Activated CD8-positive, alpha-beta T cell treated with anti-CD3 and anti-CD28 coated beads for 36 hours (primary cell): ENCODE measurements at regions not wholly inside any gene's neighbourhood (a gene's known extent, or its start where the extent isn't known, plus 50 kb on each side); places are given as distances from the start of the nearest gene placed in this dataset.
A peak's percentile ranks its signal among the peaks of the same experiment; 100 is the strongest.

Source experiments
- ATAC-seq: fragments of 200-7000 bp; cut with Tn5 transposase; one replicate; pipeline ENCODE4 v1.10.0; 2021; ENCODE audit warnings: mild to moderate bottlenecking, moderate library complexity
- CTCF ChIA-PET: fragments of 350-600 bp; sonication (Branson Sonifier 250); formaldehyde crosslinking; loops from one replicate; lab custom pipeline; 2021; ENCODE audit warnings: antibody characterized with exemption; lab: Charles Lee
- POLR2A ChIA-PET: fragments of 350-600 bp; sonication (Branson Sonifier 250); formaldehyde crosslinking; loops from one replicate; lab custom pipeline; 2021; ENCODE audit warnings: antibody characterized with exemption; lab: Charles Lee
- DNase-seq: peaks from one replicate; pipeline ENCODE4 v3.0.0-alpha.2; 2020
- H3K27ac Mint-ChIP-seq: one replicate; pipeline ENCODE4 v1.8.0; 2021; ENCODE audit warnings: mild to moderate bottlenecking, mixed read lengths
- H3K27me3 Mint-ChIP-seq: one replicate; pipeline ENCODE4 v1.8.0; 2021; ENCODE audit warnings: mixed read lengths
- H3K36me3 Mint-ChIP-seq: one replicate; pipeline ENCODE4 v1.8.0; 2021; ENCODE audit warnings: low read depth, mixed read lengths
- H3K4me1 Mint-ChIP-seq: one replicate; pipeline ENCODE4 v1.8.0; 2021; ENCODE audit warnings: low read depth, mixed read lengths
- H3K4me3 Mint-ChIP-seq: one replicate; pipeline ENCODE4 v1.8.0; 2021; ENCODE audit warnings: mild to moderate bottlenecking, moderate library complexity, mixed read lengths
- H3K9me3 Mint-ChIP-seq: one replicate; pipeline ENCODE4 v1.8.0; 2021; ENCODE audit warnings: mixed read lengths
- CTCF ChIP-seq: fragments of 200-600 bp; IDR thresholded peaks from one replicate; pipeline ENCODE4 v1.8.0; 2022; ENCODE audit warnings: antibody characterized with exemption, mild to moderate bottlenecking
- intact Hi-C: fragments of 100-400 bp; cut with micrococcal nuclease; formaldehyde crosslinking; loops from one replicate; pipeline ENCODE4 v1.10.0; 2022

GRCh38 chr3:28664123-28664522 is 315.5 kb upstream of the AZI2 start:
- ChIA-PET CTCF (no interaction called here), POLR2A (interaction anchor here (1.0 kb wide), 1 partner anchor 10 kb away, joined by 3 read pairs; no protein-coding TSS in a partner anchor)
- TF ChIP-seq CTCF, result no peak
- Mint-ChIP-seq H3K27me3 (peaks cover 3% of the 10 kb centered on the region), H3K4me1 (no peaks in the 10 kb centered on the region), H3K27ac (no peak overlapping the region), H3K4me3 (no peak overlapping the region), H3K36me3 (no peaks in the 10 kb centered on the region), H3K9me3 (no peaks in the 10 kb centered on the region)
- ATAC-seq (no peak), DNase-seq (no peak)
- intact Hi-C loops, result no loop called here

- no peak overlapping the region for H3K4me3 Mint-ChIP-seq
- POLR2A ChIA-PET, result no interaction called here
- DNase-seq, result peak; percentile 72
- H3K4me1 Mint-ChIP-seq, result no peaks in the 10 kb centered on the region
- CTCF ChIA-PET, result interaction anchor here (0.7 to 2.1 kb wide), 19 partner anchors 10 to 501 kb away, joined by 3 to 14 read pairs (median 4); no protein-coding TSS in a partner anchor
- no peaks in the 10 kb centered on the region for H3K9me3 Mint-ChIP-seq
- peak; percentile 78 for TF ChIP-seq CTCF
- H3K36me3 Mint-ChIP-seq, result no peaks in the 10 kb centered on the region
- peak; percentile 90 for ATAC-seq
- intact Hi-C loops, result no loop called here
- H3K27me3 Mint-ChIP-seq, result peaks cover 4% of the 10 kb centered on the region
- no peak overlapping the region for H3K27ac Mint-ChIP-seq
Measured at GRCh38 chr3:28667646-28668621, 319.3 kb upstream of the AZI2 start.

- ChIA-PET POLR2A (no interaction called here), CTCF (interaction anchor here (1.1 kb wide), 1 partner anchor 29 kb away, joined by 4 read pairs; no protein-coding TSS in a partner anchor)
- no peaks in the 10 kb centered on the region for H3K36me3 Mint-ChIP-seq
Measured at GRCh38 chr3:28669870-28670269, 321.2 kb upstream of the AZI2 start.

GRCh38 chr3:28672406-28672805 is 323.8 kb upstream of the AZI2 start:
- CTCF ChIA-PET, result no interaction called here
- Mint-ChIP-seq H3K36me3 (no peaks in the 10 kb centered on the region), H3K27ac (no peak overlapping the region), H3K9me3 (no peaks in the 10 kb centered on the region), H3K27me3 (peaks cover 6% of the 10 kb centered on the region), H3K4me1 (no peaks in the 10 kb centered on the region), H3K4me3 (no peak overlapping the region)
- POLR2A ChIA-PET, result no interaction called here
- DNase-seq, result no peak
- no peak for ATAC-seq
- intact Hi-C loops, result no loop called here
- TF ChIP-seq CTCF, result no peak

More at GRCh38 chr3:28669870-28670269, 321.2 kb upstream of the AZI2 start:
- Mint-ChIP-seq H3K9me3 (no peaks in the 10 kb centered on the region), H3K4me1 (no peaks in the 10 kb centered on the region), H3K27ac (no peak overlapping the region), H3K4me3 (no peak overlapping the region), H3K27me3 (peaks cover 8% of the 10 kb centered on the region)
- DNase-seq (no peak), ATAC-seq (no peak)
- TF ChIP-seq CTCF, result no peak
- intact Hi-C loops, result no loop called here

- no peak for TF ChIP-seq CTCF
- POLR2A ChIA-PET, result interaction anchor here (0.9 kb wide), 1 partner anchor 9 kb away, joined by 3 read pairs; no protein-coding TSS in a partner anchor
- H3K36me3 Mint-ChIP-seq, result no peaks in the 10 kb centered on the region
Measured at GRCh38 chr3:28673446-28673845, 324.8 kb upstream of the AZI2 start.

More at GRCh38 chr3:28673446-28673845, 324.8 kb upstream of the AZI2 start:
- CTCF ChIA-PET, result no interaction called here
- Mint-ChIP-seq H3K4me1 (no peaks in the 10 kb centered on the region), H3K4me3 (no peak overlapping the region), H3K9me3 (no peaks in the 10 kb centered on the region), H3K27ac (no peak overlapping the region), H3K27me3 (peaks cover 6% of the 10 kb centered on the region)
- DNase-seq, result no peak
- ATAC-seq, result no peak
- intact Hi-C loops, result no loop called here
